ENCODE measurements at regions not wholly inside any gene's neighbourhood (a gene's known extent, or its start where the extent isn't known, plus 50 kb on each side); places are given as distances from the start of the nearest gene placed in this dataset.

GRCh38 chr14:40058901-40059897 lies 627.0 kb upstream of the FBXO33 start:
- no peak overlapping the region for H3K27ac Mint-ChIP-seq (ENCODE audit: unreplicated experiment)
- H3K36me3 Mint-ChIP-seq (ENCODE audit: low read depth): no peaks in the 10 kb centered on the region
- no peaks in the 10 kb centered on the region for H3K27me3 Mint-ChIP-seq (ENCODE audit: low read depth)
- no peak for TF ChIP-seq CTCF (conservative IDR thresholded peaks at IDR 0.05)
- no peak overlapping the region for H3K4me3 Mint-ChIP-seq
- peaks cover 4% of the 10 kb centered on the region for H3K4me1 Mint-ChIP-seq
- DNase-seq (ENCODE audit: low read depth, low spot score): no peak
- H3K9me3 Mint-ChIP-seq: peaks cover 6% of the 10 kb centered on the region

GRCh38 chr14:40053416-40053815 lies 621.2 kb upstream of the FBXO33 start:
- no peak for DNase-seq (ENCODE audit: low read depth, low spot score)
- no peak overlapping the region for H3K27ac Mint-ChIP-seq (ENCODE audit: unreplicated experiment)
- H3K36me3 Mint-ChIP-seq (ENCODE audit: low read depth): no peaks in the 10 kb centered on the region
- H3K27me3 Mint-ChIP-seq (ENCODE audit: low read depth): no peaks in the 10 kb centered on the region
- no peak for TF ChIP-seq CTCF (conservative IDR thresholded peaks at IDR 0.05)
- H3K9me3 Mint-ChIP-seq: no peaks in the 10 kb centered on the region
- no peak overlapping the region for H3K4me3 Mint-ChIP-seq
- peaks cover 4% of the 10 kb centered on the region for H3K4me1 Mint-ChIP-seq

- H3K9me3 Mint-ChIP-seq: no peaks in the 10 kb centered on the region
- DNase-seq (ENCODE audit: low read depth, low spot score): no peak
- no peaks in the 10 kb centered on the region for H3K36me3 Mint-ChIP-seq (ENCODE audit: low read depth)
- H3K4me3 Mint-ChIP-seq: no peak overlapping the region
- no peaks in the 10 kb centered on the region for H3K27me3 Mint-ChIP-seq (ENCODE audit: low read depth)
- no peak for TF ChIP-seq CTCF (conservative IDR thresholded peaks at IDR 0.05)
- no peaks in the 10 kb centered on the region for H3K4me1 Mint-ChIP-seq
- no peak overlapping the region for H3K27ac Mint-ChIP-seq (ENCODE audit: unreplicated experiment)
These were observed 596.8 kb upstream of the FBXO33 start for GRCh38 chr14:40028991-40029390.

- H3K9me3 Mint-ChIP-seq: peaks cover 4% of the 10 kb centered on the region
- no peak for TF ChIP-seq CTCF (conservative IDR thresholded peaks at IDR 0.05)
- no peaks in the 10 kb centered on the region for H3K27me3 Mint-ChIP-seq (ENCODE audit: low read depth)
These were observed 592.9 kb upstream of the FBXO33 start for GRCh38 chr14:40025101-40025500.

GRCh38 chr14:40010961-40011360 lies 578.7 kb upstream of the FBXO33 start:
- H3K9me3 Mint-ChIP-seq: peaks cover 3% of the 10 kb centered on the region
- DNase-seq (ENCODE audit: low read depth, low spot score): no peak
- H3K4me3 Mint-ChIP-seq: no peak overlapping the region
- no peak for TF ChIP-seq CTCF (conservative IDR thresholded peaks at IDR 0.05)
- H3K36me3 Mint-ChIP-seq (ENCODE audit: low read depth): no peaks in the 10 kb centered on the region
- no peaks in the 10 kb centered on the region for H3K27me3 Mint-ChIP-seq (ENCODE audit: low read depth)
- H3K4me1 Mint-ChIP-seq: no peaks in the 10 kb centered on the region
- H3K27ac Mint-ChIP-seq (ENCODE audit: unreplicated experiment): no peak overlapping the region

More at GRCh38 chr14:40025101-40025500, 592.9 kb upstream of the FBXO33 start:
- H3K4me1 Mint-ChIP-seq: peaks cover under 1% of the 10 kb centered on the region
- H3K4me3 Mint-ChIP-seq: no peak overlapping the region
- no peak overlapping the region for H3K27ac Mint-ChIP-seq (ENCODE audit: unreplicated experiment)
- no peaks in the 10 kb centered on the region for H3K36me3 Mint-ChIP-seq (ENCODE audit: low read depth)
- DNase-seq (ENCODE audit: low read depth, low spot score): no peak

All from neural crest cell (in vitro differentiated cells).